Keratinocyte (primary cell): ENCODE measurements at regions not wholly inside any gene's neighbourhood (a gene's known extent, or its start where the extent isn't known, plus 50 kb on each side); places are given as distances from the start of the nearest gene placed in this dataset.

Experiments used
- DNase-seq: peaks from one replicate; pipeline ENCODE4 v3.0.0-alpha.2; 2011; ENCODE audit warnings: low read depth, missing footprints, low spot score
- FAIRE-seq: peaks from 2 replicates; lab custom pipeline; 2011; peaks lifted over from hg19 to GRCh38; lab: Jason Lieb, UNC
- H2AFZ ChIP-seq: 2 replicates; pipeline ENCODE4 v1.6.0; 2012; ENCODE audit warnings: low read length, control low read depth, inconsistent platforms; ENCODE audit not compliant: control insufficient read depth
- H3K27ac ChIP-seq: 2 replicates; pipeline ENCODE4 v1.5.1; 2011; ENCODE audit warnings: low read length; ENCODE audit not compliant: control insufficient read depth, insufficient read depth
- H3K27me3 ChIP-seq: 3 replicates; pipeline ENCODE4 v1.6.0; 2011; ENCODE audit warnings: low read length; ENCODE audit not compliant: control insufficient read depth, insufficient read depth; ENCODE audit errors: extremely low read depth
- H3K36me3 ChIP-seq, 2 experiments: 2 replicates in 1 of 2; 3 replicates in 1 of 2; pipeline ENCODE4 v1.5.1; 2011; ENCODE audit warnings: low read length in 2 of 2, mild to moderate bottlenecking in 1 of 2; ENCODE audit not compliant: control insufficient read depth in 2 of 2, insufficient read depth in 2 of 2; ENCODE audit errors: extremely low read depth in 1 of 2
- H3K4me1 ChIP-seq: 3 replicates; pipeline ENCODE4 v1.5.1; 2011; ENCODE audit warnings: low read length; ENCODE audit not compliant: control insufficient read depth, insufficient read depth; ENCODE audit errors: extremely low read depth
- H3K4me2 ChIP-seq: 3 replicates; pipeline ENCODE4 v1.6.0; 2011; ENCODE audit warnings: low read depth, low read length; ENCODE audit not compliant: control insufficient read depth, insufficient read depth; ENCODE audit errors: extremely low read depth
- H3K4me3 ChIP-seq, 3 experiments: fragments of 200-600 bp in 1 of 3; sonication (generic) in 1 of 3; 2 replicates in 2 of 3; 3 replicates in 1 of 3; pipeline ENCODE4 v1.5.1; 2011 to 2016; ENCODE audit warnings: low read length in 3 of 3, mild to moderate bottlenecking in 3 of 3, control low read depth in 2 of 3, inconsistent platforms in 1 of 3, low read depth in 1 of 3, mixed read lengths in 1 of 3, mixed run types in 1 of 3, moderate library complexity in 1 of 3; ENCODE audit not compliant: control insufficient read depth in 2 of 3, insufficient read depth in 2 of 3; ENCODE audit errors: extremely low read depth in 1 of 3
- H3K79me2 ChIP-seq: 2 replicates; pipeline ENCODE4 v1.6.0; 2012; ENCODE audit warnings: low read length; ENCODE audit not compliant: control insufficient read depth, insufficient read depth
- H3K9ac ChIP-seq: 3 replicates; pipeline ENCODE4 v1.6.0; 2011; ENCODE audit warnings: low read length; ENCODE audit not compliant: control insufficient read depth, insufficient read depth; ENCODE audit errors: extremely low read depth
- H3K9me1 ChIP-seq: 3 replicates; pipeline ENCODE4 v1.6.0; 2011; ENCODE audit warnings: low read length; ENCODE audit not compliant: control insufficient read depth, insufficient read depth; ENCODE audit errors: extremely low read depth
- H3K9me3 ChIP-seq: 2 replicates; pipeline ENCODE4 v1.5.1; 2012; ENCODE audit warnings: low read depth, low read length; ENCODE audit not compliant: control insufficient read depth
- H4K20me1 ChIP-seq: 3 replicates; pipeline ENCODE4 v1.6.0; 2011; ENCODE audit warnings: low read length; ENCODE audit not compliant: control insufficient read depth, insufficient read depth; ENCODE audit errors: extremely low read depth
- CTCF ChIP-seq, 3 experiments: IDR thresholded peaks in 1 of 3; conservative IDR thresholded peaks in 1 of 3; optimal IDR thresholded peaks in 1 of 3; 2 replicates in 2 of 3; 3 replicates in 1 of 3; pipeline versions ENCODE3 to v1.5.1; 2011; ENCODE audit warnings: low read length in 3 of 3, mild to moderate bottlenecking in 3 of 3, moderate library complexity in 2 of 3, control low read depth in 1 of 3, inconsistent platforms in 1 of 3; ENCODE audit not compliant: insufficient read depth in 2 of 3; ENCODE audit errors: extremely low read depth in 1 of 3
- EZH2 ChIP-seq: IDR thresholded peaks from one replicate; pipeline ENCODE4 v1.6.1; 2012; ENCODE audit warnings: inconsistent platforms, mild to moderate bottlenecking, low read length, moderate library complexity
- dilution Hi-C: fragments of 300-500 bp; cut with MboI; formaldehyde crosslinking; loops from one replicate; pipeline ENCODE4 v1.7.0; 2020; ENCODE audit warnings: low sequenced_read_pairs; ENCODE audit not compliant: extremely low pct_ligation_motif_present

GRCh38 chr11:103699216-103699615 lies 337.2 kb upstream of the DDI1 start:
- no peak overlapping the region for H3K9ac ChIP-seq
- H4K20me1 ChIP-seq = no peaks in the 10 kb centered on the region
- H2AFZ ChIP-seq = no peak overlapping the region
- no peaks in the 10 kb centered on the region for H3K27me3 ChIP-seq
- no peak for DNase-seq
- no peaks in the 10 kb centered on the region for H3K79me2 ChIP-seq
- no peak overlapping the region for H3K27ac ChIP-seq
- no peak for FAIRE-seq
- TF ChIP-seq CTCF (optimal IDR thresholded peaks at IDR 0.05 in 1 of 3, IDR thresholded peaks at IDR 0.05 in 1 of 3, conservative IDR thresholded peaks at IDR 0.05 in 1 of 3; ENCODE audit: extremely low read depth in 1 of 3, insufficient read depth in 2 of 3, low read length in 3 of 3) (no peak), EZH2 (no peak)
- no peaks in the 10 kb centered on the region for H3K9me3 ChIP-seq
- H3K9me1 ChIP-seq = no peaks in the 10 kb centered on the region
- no peak overlapping the region for H3K4me2 ChIP-seq
- H3K4me3 ChIP-seq = no peak overlapping the region
- dilution Hi-C loops = no loop called here
- H3K36me3 ChIP-seq = no peaks in the 10 kb centered on the region
- H3K4me1 ChIP-seq = no peaks in the 10 kb centered on the region

GRCh38 chr11:103699656-103700055 lies 336.8 kb upstream of the DDI1 start:
- Histone ChIP-seq H3K79me2 (no peaks in the 10 kb centered on the region), H3K36me3 (no peaks in the 10 kb centered on the region), H2AFZ (no peak overlapping the region), H3K4me3 (no peak overlapping the region), H3K4me1 (no peaks in the 10 kb centered on the region), H3K9me3 (no peaks in the 10 kb centered on the region), H3K27me3 (no peaks in the 10 kb centered on the region), H3K27ac (no peak overlapping the region), H4K20me1 (no peaks in the 10 kb centered on the region), H3K9me1 (no peaks in the 10 kb centered on the region), H3K9ac (no peak overlapping the region), H3K4me2 (no peak overlapping the region)
- dilution Hi-C loops = no loop called here
- TF ChIP-seq EZH2 = no peak
- no peak for TF ChIP-seq CTCF (optimal IDR thresholded peaks at IDR 0.05 in 1 of 3, IDR thresholded peaks at IDR 0.05 in 1 of 3, conservative IDR thresholded peaks at IDR 0.05 in 1 of 3; ENCODE audit: extremely low read depth in 1 of 3, insufficient read depth in 2 of 3, low read length in 3 of 3)
- FAIRE-seq = no peak
- DNase-seq = no peak
